ENCODE measurements at regions not wholly inside any gene's neighbourhood (a gene's known extent, or its start where the extent isn't known, plus 50 kb on each side); places are given as distances from the start of the nearest gene placed in this dataset.

GRCh38 chr6:84623956-84624680 is 140.3 kb downstream of the TBX18 start:
- no peak for ATAC-seq
- H4K20me1 ChIP-seq (replicated peaks; ENCODE audit: control insufficient read depth, insufficient read depth, low read length) = no peaks in the 10 kb centered on the region
- no peaks in the 10 kb centered on the region; a peak in 1 of 5 replicates for H3K4me1 ChIP-seq (replicated peaks in 1 of 2; ENCODE audit: control insufficient read depth in 2 of 2, insufficient read depth in 2 of 2, low read length in 2 of 2)
- H3K27me3 ChIP-seq (ENCODE audit: control insufficient read depth in 2 of 2, insufficient read depth in 2 of 2, low read length in 2 of 2) = no peaks in the 10 kb centered on the region
- no peak overlapping the region for H3K27ac ChIP-seq (ENCODE audit: extremely low read depth, low read depth, low read length)
- H3K9me1 ChIP-seq (ENCODE audit: control insufficient read depth, insufficient read depth, low read length) = no peaks in the 10 kb centered on the region
- no TSS peak for BruUV-seq (replicated peaks)
- no peaks in the 10 kb centered on the region for H3K36me3 ChIP-seq (ENCODE audit: control insufficient read depth, insufficient read depth, low read length)
- H2AFZ ChIP-seq (ENCODE audit: low read depth, low read length) = no peak overlapping the region
- H3K4me3 ChIP-seq = no peak overlapping the region
- no peak overlapping the region for H3K9ac ChIP-seq (ENCODE audit: insufficient read depth in 1 of 2, low read depth in 2 of 2, low read length in 2 of 2)
- in situ Hi-C loops (cut with MboI) (no loop called here), intact Hi-C loops (cut with micrococcal nuclease) (no loop called here)
- CTCF ChIA-PET (ENCODE audit: low intra/inter-chr PET ratio) = no interaction called here
- WGBS (ENCODE audit: insufficient coverage, low coverage, missing lambda C conversion rate) = 5% methylated on average over 4 of the region's 4 CpGs
- no peak overlapping the region for H3K4me2 ChIP-seq (ENCODE audit: insufficient read depth, low read length)
- no peak for DNase-seq (ENCODE audit: extremely low read depth in 1 of 4, low spot score in 3 of 4)
- no peaks in the 10 kb centered on the region for H3K79me2 ChIP-seq (ENCODE audit: control insufficient read depth, insufficient read depth, low read length)
- no peak for TF ChIP-seq EP400 (IDR thresholded peaks at IDR 0.05)
- TF ChIP-seq KLF6 (CRISPR knock-in tag; IDR thresholded peaks at IDR 0.05; ENCODE audit: borderline replicate concordance) = no peak
- no peak for TF ChIP-seq NUFIP1 (IDR thresholded peaks at IDR 0.05; ENCODE audit: partially characterized antibody)
- no peak for TF ChIP-seq RBM17 (IDR thresholded peaks at IDR 0.05; ENCODE audit: borderline replicate concordance, low read depth, low read length)
- FAIRE-seq = no peak
- H3K9me3 ChIP-seq (replicated peaks; ENCODE audit: control insufficient read depth, insufficient read depth, low read depth, low read length) = no peaks in the 10 kb centered on the region
- POLR2A ChIA-PET = no interaction called here

- H3K27me3 ChIP-seq (ENCODE audit: control insufficient read depth in 2 of 2, insufficient read depth in 2 of 2, low read length in 2 of 2) = peaks cover 0 to 3% of the 10 kb centered on the region in 2 experiments; a peak in 1 of 5 replicates
- H3K9me1 ChIP-seq (ENCODE audit: control insufficient read depth, insufficient read depth, low read length) = no peaks in the 10 kb centered on the region
- FAIRE-seq (no peak), ATAC-seq (no peak), DNase-seq (ENCODE audit: extremely low read depth in 1 of 4, low spot score in 3 of 4) (no peak)
- POLR2A ChIA-PET = no interaction called here
- intact Hi-C loops (cut with micrococcal nuclease) = no loop called here
- no peaks in the 10 kb centered on the region for H3K36me3 ChIP-seq (ENCODE audit: control insufficient read depth, insufficient read depth, low read length)
- H4K20me1 ChIP-seq (replicated peaks; ENCODE audit: control insufficient read depth, insufficient read depth, low read length) = no peaks in the 10 kb centered on the region
- H3K27ac ChIP-seq (ENCODE audit: extremely low read depth, low read depth, low read length) = no peak overlapping the region
- TF ChIP-seq SP2 (IDR thresholded peaks at IDR 0.05; ENCODE audit: extremely low read depth, low read depth, low read length, poor library complexity, severe bottlenecking) (no peak), SREBF2 (CRISPR knock-in tag; IDR thresholded peaks at IDR 0.05) (no peak), HOMEZ (CRISPR knock-in tag; IDR thresholded peaks at IDR 0.05) (no peak), SMARCA4 (IDR thresholded peaks at IDR 0.05) (no peak), CEBPB (tag; IDR thresholded peaks at IDR 0.05) (no peak), CREB1 (IDR thresholded peaks at IDR 0.05) (no peak), CREB1 (CRISPR knock-in tag; IDR thresholded peaks at IDR 0.05) (no peak), ZBTB2 (IDR thresholded peaks at IDR 0.05) (no peak)
- H3K4me1 ChIP-seq (replicated peaks in 1 of 2; ENCODE audit: control insufficient read depth in 2 of 2, insufficient read depth in 2 of 2, low read length in 2 of 2) = no peaks in the 10 kb centered on the region; a peak in 1 of 5 replicates
- no peak overlapping the region for H2AFZ ChIP-seq (ENCODE audit: low read depth, low read length)
- H3K4me3 ChIP-seq = no peak overlapping the region
- CTCF ChIA-PET (ENCODE audit: low intra/inter-chr PET ratio) = no interaction called here
- BruUV-seq (replicated peaks) = no TSS peak
- WGBS (ENCODE audit: insufficient coverage, low coverage, missing lambda C conversion rate) = 1% methylated on average over 6 of the region's 6 CpGs
- in situ Hi-C loops (cut with MboI) = no loop called here
- H3K4me2 ChIP-seq (ENCODE audit: insufficient read depth, low read length) = no peak overlapping the region
- no peaks in the 10 kb centered on the region for H3K79me2 ChIP-seq (ENCODE audit: control insufficient read depth, insufficient read depth, low read length)
- no peaks in the 10 kb centered on the region for H3K9me3 ChIP-seq (replicated peaks; ENCODE audit: control insufficient read depth, insufficient read depth, low read depth, low read length)
- no peak overlapping the region for H3K9ac ChIP-seq (ENCODE audit: insufficient read depth in 1 of 2, low read depth in 2 of 2, low read length in 2 of 2)
Observed at GRCh38 chr6:84618836-84619235, 145.6 kb downstream of the TBX18 start.

Measured in K562 (cell line).